Smooth muscle cell (in vitro differentiated cells): ENCODE measurements at regions not wholly inside any gene's neighbourhood (a gene's known extent, or its start where the extent isn't known, plus 50 kb on each side); places are given as distances from the start of the nearest gene placed in this dataset.

Source experiments
- DNase-seq: peaks from one replicate; lab custom pipeline; 2025; ENCODE audit not compliant: unreplicated experiment; lab: John Stamatoyannopoulos, UW
- H2AFZ ChIP-seq: fragments of 200-600 bp; sonication (generic); 2 replicates; pipeline ENCODE4 v1.6.0; 2016; ENCODE audit warnings: antibody characterized with exemption, low read depth, mild to moderate bottlenecking
- H3F3A ChIP-seq: fragments of 200-600 bp; sonication (generic); 2 replicates; pipeline ENCODE4 v1.6.0; 2017; ENCODE audit warnings: antibody characterized with exemption, low read depth
- H3K27ac ChIP-seq: fragments of 200-600 bp; sonication (generic); 2 replicates; pipeline ENCODE4 v1.5.1; 2016; ENCODE audit warnings: low read depth, mild to moderate bottlenecking
- H3K27me3 ChIP-seq: fragments of 200-600 bp; sonication (generic); 2 replicates; pipeline ENCODE4 v1.6.1; 2016; ENCODE audit warnings: low read depth, mild to moderate bottlenecking
- H3K36me3 ChIP-seq: fragments of 200-600 bp; sonication (generic); 2 replicates; pipeline ENCODE4 v1.5.1; 2016; ENCODE audit warnings: low read depth
- H3K4me1 ChIP-seq: fragments of 200-600 bp; sonication (generic); 2 replicates; pipeline ENCODE4 v1.5.1; 2016; ENCODE audit warnings: low read depth
- H3K4me2 ChIP-seq: fragments of 200-600 bp; sonication (generic); 2 replicates; pipeline ENCODE4 v1.6.0; 2016; ENCODE audit warnings: mild to moderate bottlenecking
- H3K4me3 ChIP-seq: fragments of 200-600 bp; sonication (generic); 2 replicates; pipeline ENCODE4 v1.5.1; 2016; ENCODE audit warnings: mild to moderate bottlenecking
- H3K79me2 ChIP-seq: fragments of 200-600 bp; sonication (generic); 2 replicates; pipeline ENCODE4 v1.6.0; 2016; ENCODE audit warnings: low read depth, mild to moderate bottlenecking
- H3K9ac ChIP-seq: fragments of 200-600 bp; sonication (generic); 2 replicates; pipeline ENCODE4 v1.6.0; 2016; ENCODE audit warnings: low read depth
- H3K9me3 ChIP-seq: fragments of 200-600 bp; sonication (generic); replicated peaks from 2 replicates; pipeline ENCODE4 v1.5.1; 2016; ENCODE audit warnings: low read depth
- H4K20me1 ChIP-seq: fragments of 200-600 bp; sonication (generic); 2 replicates; pipeline ENCODE4 v1.6.0; 2016; ENCODE audit warnings: low read depth
- whole genome bisulfite sequencing: methylation state at CpG from one replicate; pipeline ENCODE4 v1.1.7; 2016; ENCODE audit warnings: low lambda C conversion rate; 5-methylcytosine and 5-hydroxymethylcytosine counted together
- TF ChIP-seq, protein P1 (sequence below): fragments of 200-600 bp; sonication (generic); IDR thresholded peaks from 2 replicates; pipeline ENCODE4 v1.5.1; 2017; ENCODE audit warnings: borderline replicate concordance, mild to moderate bottlenecking, antibody characterized with exemption; ENCODE audit not compliant: insufficient read depth, poor library complexity, severe bottlenecking

DNA sequence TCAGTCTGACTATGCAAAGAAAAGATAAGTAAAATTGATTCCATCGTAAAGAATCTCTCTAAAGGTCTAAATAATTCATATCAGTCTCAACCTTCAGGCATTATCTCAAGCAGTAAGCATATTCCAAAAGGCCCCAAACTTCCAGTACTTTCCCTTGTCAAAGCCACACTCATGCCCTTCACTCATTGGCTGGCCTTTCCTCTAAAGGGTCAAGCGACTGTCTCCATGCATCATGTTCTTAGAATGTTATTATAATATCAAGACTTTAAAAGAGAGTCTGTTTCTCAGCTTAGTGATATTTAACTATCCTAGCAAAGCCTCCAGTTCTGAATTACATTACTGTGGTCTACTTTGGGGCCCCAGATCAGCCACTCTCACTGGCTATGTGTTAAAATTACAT, 271.3 kb downstream of the MREG start:
- Histone ChIP-seq H3K27ac (peak overlapping the region; percentile 32), H3K27me3 (no peaks in the 10 kb centered on the region), H3K4me2 (no peak overlapping the region), H2AFZ (peak overlapping the region; percentile 26), H3K79me2 (no peaks in the 10 kb centered on the region), H3F3A (no peaks in the 10 kb centered on the region), H3K9ac (no peak overlapping the region), H3K9me3 (no peaks in the 10 kb centered on the region), H3K4me3 (no peak overlapping the region), H3K4me1 (no peaks in the 10 kb centered on the region), H4K20me1 (no peaks in the 10 kb centered on the region), H3K36me3 (no peaks in the 10 kb centered on the region)
- DNase-seq: no peak
- 65% methylated on average over 2 of the region's 2 CpGs for WGBS
- TF ChIP-seq, protein P1, sequence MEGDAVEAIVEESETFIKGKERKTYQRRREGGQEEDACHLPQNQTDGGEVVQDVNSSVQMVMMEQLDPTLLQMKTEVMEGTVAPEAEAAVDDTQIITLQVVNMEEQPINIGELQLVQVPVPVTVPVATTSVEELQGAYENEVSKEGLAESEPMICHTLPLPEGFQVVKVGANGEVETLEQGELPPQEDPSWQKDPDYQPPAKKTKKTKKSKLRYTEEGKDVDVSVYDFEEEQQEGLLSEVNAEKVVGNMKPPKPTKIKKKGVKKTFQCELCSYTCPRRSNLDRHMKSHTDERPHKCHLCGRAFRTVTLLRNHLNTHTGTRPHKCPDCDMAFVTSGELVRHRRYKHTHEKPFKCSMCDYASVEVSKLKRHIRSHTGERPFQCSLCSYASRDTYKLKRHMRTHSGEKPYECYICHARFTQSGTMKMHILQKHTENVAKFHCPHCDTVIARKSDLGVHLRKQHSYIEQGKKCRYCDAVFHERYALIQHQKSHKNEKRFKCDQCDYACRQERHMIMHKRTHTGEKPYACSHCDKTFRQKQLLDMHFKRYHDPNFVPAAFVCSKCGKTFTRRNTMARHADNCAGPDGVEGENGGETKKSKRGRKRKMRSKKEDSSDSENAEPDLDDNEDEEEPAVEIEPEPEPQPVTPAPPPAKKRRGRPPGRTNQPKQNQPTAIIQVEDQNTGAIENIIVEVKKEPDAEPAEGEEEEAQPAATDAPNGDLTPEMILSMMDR: no peak

GRCh38 chr2:215740071-215740470, 273.3 kb downstream of the MREG start:
- no peak for DNase-seq
- peaks cover 4% of the 10 kb centered on the region for H3K4me1 ChIP-seq
- no peaks in the 10 kb centered on the region for H3K36me3 ChIP-seq
- H3K79me2 ChIP-seq: no peaks in the 10 kb centered on the region
- H4K20me1 ChIP-seq: no peaks in the 10 kb centered on the region
- H2AFZ ChIP-seq: no peak overlapping the region
- H3K27ac ChIP-seq: no peak overlapping the region
- H3K4me3 ChIP-seq: no peak overlapping the region
- H3K9ac ChIP-seq: no peak overlapping the region
- H3K27me3 ChIP-seq: no peaks in the 10 kb centered on the region
- no peak overlapping the region for H3K4me2 ChIP-seq
- WGBS: 88% methylated on average over 6 of the region's 6 CpGs
- H3K9me3 ChIP-seq: no peaks in the 10 kb centered on the region
- TF ChIP-seq, protein P1: no peak
- H3F3A ChIP-seq: no peaks in the 10 kb centered on the region

DNA sequence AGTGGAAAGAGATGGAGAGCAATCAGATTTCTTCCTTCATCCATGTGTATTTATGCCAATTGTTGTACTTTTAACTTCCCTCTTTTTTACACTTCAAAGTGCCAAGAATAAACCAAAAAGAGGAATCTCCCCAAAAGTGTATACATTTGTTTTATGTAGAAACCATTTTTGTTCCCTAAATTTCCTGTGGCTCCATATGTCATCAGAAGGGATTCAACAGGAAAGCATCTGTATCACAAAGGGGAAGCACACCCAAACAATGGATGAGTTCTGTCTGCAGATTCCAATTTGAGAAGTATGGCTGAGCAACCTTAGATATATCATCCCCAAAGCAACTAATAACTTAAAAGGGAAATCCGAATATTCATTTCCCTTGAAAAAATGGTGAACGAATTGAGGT, 275.0 kb downstream of the MREG start:
- Histone ChIP-seq H3K36me3 (no peaks in the 10 kb centered on the region), H2AFZ (no peak overlapping the region), H3K4me1 (peaks cover 4% of the 10 kb centered on the region), H3K4me3 (no peak overlapping the region), H3K4me2 (no peak overlapping the region), H3K9ac (no peak overlapping the region), H3K27me3 (no peaks in the 10 kb centered on the region), H3K27ac (no peak overlapping the region), H3K9me3 (no peaks in the 10 kb centered on the region), H3K79me2 (no peaks in the 10 kb centered on the region), H3F3A (no peaks in the 10 kb centered on the region), H4K20me1 (no peaks in the 10 kb centered on the region)
- TF ChIP-seq, protein P1: no peak
- DNase-seq: no peak
- WGBS: 97% methylated on average over 2 of the region's 2 CpGs

DNA sequence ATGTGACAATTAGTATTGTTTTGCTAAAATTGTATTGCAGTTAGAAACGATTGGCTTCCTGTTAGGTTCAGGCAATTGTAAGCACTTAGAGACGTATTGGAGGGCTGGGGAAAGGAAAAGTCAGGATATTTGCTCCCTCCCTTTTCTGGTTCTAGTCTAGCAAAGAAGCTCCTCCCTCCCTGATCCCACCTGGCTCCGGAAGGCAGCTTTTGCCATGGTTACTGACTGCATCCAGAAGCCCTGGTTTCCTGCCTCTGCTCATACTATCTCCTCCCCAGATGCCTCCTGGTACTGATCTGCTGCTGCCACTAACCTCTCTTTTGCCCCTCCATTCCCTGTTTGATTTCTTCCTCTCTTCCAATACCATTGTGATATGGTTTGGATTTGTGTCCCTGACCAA, 275.9 kb downstream of the MREG start:
- no peaks in the 10 kb centered on the region for H3K9me3 ChIP-seq
- no peaks in the 10 kb centered on the region for H3F3A ChIP-seq
- H4K20me1 ChIP-seq: no peaks in the 10 kb centered on the region
- no peaks in the 10 kb centered on the region for H3K27me3 ChIP-seq
- H3K9ac ChIP-seq: no peak overlapping the region
- H3K4me3 ChIP-seq: no peak overlapping the region
- no peaks in the 10 kb centered on the region for H3K79me2 ChIP-seq
- peak overlapping the region; percentile 65 for H2AFZ ChIP-seq
- H3K4me1 ChIP-seq: peaks cover 4% of the 10 kb centered on the region
- peak overlapping the region; percentile 18 for H3K4me2 ChIP-seq
- TF ChIP-seq, protein P1: no peak
- H3K36me3 ChIP-seq: no peaks in the 10 kb centered on the region
- WGBS: 58% methylated on average over 3 of the region's 3 CpGs
- no peak for DNase-seq
- peak overlapping the region; percentile 59 for H3K27ac ChIP-seq
